HG02840 (cell line): ENCODE measurements at regions not wholly inside any gene's neighbourhood (a gene's known extent, or its start where the extent isn't known, plus 50 kb on each side); places are given as distances from the start of the nearest gene placed in this dataset.

Source experiments
- ATAC-seq: cut with Tn5 transposase; IDR thresholded peaks from one replicate; pipeline ENCODE4 v1.9.1; 2021; ENCODE audit warnings: mild to moderate bottlenecking, moderate library complexity, moderate number of reproducible peaks; ENCODE audit not compliant: unreplicated experiment, low FRiP score

DNA sequence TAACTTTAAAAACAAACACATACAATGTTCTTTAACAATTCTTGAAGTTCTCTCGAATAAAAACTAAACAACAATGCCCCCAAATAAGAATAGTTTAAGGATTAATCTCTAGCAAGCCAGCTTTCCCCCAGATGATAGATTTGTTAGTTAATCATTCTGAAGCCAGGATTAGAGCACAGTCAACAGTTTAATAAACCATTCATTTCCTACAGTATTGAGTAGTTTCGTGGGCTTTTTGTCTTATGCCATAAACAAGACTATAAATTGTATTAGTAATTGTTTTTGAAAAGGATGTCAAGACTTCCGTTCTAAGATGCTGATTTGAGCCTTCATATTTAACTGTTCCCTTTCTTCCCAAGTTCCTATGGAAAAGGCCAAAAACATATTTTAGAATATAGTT lies 136.6 kb downstream of the PIK3R1 start:
- ATAC-seq = no peak

DNA sequence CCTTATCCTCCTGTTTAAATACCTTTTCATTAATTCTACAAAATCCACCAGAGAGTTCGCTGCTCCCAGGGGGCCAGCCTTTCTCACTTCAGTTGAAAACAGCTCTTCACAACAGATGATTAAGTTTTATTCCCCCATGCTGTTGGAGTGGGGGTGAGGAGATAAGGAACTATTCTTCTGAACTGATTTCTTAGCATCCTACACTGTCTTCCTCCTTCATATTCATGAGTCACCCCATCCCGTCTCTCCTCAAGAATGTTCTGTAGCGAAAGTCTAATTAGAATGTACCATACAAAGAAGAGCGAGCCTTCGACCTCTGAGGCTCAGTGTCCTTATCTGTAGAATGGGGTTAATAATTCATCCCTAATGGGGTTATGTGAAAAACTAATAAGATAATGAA lies 138.0 kb downstream of the PIK3R1 start:
- no peak for ATAC-seq

DNA sequence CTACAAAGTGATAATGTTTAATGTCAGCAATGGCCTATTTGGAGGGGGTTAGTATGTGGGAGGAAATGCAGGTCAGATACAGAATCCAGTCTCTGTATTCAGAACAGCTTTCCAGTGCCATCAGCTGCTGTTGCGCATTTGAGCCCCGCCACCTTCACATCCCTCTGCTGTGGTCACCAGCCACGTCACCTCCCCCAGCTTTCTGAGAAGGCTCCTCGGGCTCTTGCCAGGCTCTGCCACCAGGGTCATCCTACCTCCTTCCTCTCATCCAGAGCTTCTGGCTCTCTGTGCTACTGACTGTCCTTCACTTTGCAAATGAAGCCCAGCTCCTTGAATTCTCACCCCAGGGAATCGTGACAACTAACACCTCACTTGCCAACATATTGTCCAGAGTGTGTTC lies 138.8 kb downstream of the PIK3R1 start:
- no peak for ATAC-seq

DNA sequence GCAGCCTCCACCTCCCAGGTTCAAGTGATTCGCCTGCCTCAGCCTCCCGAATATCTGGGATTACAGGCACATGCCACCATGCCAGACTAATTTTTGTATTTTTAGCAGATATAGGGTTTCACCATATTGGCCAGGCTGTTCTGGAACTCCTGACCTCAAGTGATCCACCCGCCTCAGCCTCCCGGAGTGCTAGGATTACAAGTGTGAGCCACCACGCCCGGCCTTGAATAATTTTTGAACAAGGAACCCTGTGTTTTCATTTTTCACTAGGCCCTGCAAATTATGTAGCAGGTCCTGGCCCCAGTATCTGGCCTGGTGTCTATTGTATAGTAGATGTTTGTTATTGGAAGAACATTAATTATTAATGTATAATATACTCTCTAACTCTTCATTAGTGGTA lies 140.7 kb downstream of the PIK3R1 start:
- no peak for ATAC-seq

DNA sequence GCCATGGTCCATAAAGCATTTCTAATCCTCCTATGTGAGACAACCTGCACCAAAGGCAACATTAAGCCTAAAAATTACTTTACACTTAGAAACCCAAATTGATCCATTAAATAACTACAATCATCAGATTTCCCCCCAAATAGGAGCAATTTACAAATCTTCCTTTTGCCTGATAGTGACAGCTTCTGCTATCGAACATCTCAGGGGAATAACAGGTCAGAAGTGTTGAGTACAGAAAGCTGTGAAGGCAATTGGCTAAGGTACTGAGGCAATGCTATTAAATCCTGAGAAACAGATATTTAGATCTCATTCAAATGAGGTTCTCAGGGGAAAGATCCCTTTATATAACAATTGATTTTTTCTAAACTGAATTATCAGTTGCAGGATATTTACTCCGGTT lies 141.1 kb downstream of the PIK3R1 start:
- ATAC-seq = no peak

DNA sequence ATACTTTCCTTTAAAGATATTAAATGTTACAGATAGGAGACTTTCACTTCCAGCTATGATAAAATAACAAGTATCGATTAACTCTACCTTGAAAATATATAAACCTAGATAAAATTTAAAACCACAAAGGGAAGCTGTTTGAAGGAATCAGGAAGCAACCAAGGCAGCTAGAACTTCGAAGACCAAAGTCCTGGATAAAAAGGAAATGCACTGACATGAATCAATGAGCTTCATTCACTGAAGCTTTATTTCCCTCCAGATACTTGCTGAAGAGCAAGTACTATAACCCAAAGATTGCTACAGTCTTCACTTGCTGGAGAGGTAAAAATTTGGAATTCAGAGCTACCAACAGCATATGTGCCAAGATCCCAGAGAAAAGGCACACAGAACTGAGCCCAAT lies 144.1 kb downstream of the PIK3R1 start:
- no peak for ATAC-seq

DNA sequence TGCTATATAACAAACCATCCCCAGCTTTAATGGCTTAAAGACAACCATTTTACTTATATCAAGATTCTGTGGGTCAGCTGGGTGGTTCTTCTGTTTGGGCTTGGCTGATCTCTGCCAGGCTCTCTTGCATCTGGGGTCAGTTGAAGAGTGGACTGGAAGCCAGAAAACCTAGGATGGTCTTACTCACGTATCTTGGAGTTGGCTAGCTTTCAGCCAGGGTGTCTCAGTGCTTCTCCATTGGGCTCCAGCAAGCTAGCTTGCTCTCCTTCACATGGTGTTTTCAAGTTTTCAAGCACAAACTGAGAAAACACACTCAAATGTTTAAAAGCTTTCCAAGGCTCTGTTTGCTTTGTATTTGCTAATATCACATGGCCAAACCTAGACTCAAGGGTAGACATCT lies 146.8 kb downstream of the PIK3R1 start:
- ATAC-seq = no peak

DNA sequence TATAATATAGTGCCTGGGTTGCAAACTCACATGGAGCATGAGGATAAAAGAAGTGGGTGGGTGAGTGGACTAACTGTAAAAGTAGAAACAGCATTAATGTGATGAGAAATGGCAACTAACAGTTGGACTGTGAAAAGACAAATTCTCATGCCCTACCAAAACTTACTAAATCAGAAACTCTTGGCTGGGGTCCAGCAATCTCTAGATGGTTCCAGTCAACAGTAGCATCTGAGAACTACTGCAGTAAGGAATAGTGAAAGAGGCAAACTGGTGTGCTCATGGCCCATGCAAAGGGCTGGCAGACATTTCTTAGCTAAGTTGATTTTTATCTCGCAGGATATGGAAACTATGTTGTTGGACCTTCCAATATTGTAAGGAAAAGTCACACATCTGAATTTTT lies 150.3 kb downstream of the PIK3R1 start:
- ATAC-seq = no peak

DNA sequence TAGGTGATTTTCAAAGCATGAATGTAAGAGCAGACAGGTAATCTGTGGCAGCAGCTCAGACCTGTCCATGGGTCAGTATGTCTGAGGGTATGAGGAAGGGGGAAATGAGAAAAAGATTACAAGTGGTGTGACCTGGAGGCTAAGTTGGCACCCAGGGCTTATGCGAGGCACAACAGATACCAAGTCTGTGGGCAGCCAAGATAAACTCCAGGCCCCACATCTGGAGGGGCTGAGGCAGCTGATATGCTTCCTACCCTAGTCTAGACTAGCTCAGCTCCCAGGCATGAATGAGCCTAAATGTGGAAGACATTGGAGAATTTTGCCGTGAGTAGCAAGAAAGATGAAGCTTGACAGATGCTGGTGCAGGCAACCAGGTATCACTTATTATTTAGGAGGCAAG lies 151.7 kb downstream of the PIK3R1 start:
- no peak for ATAC-seq

DNA sequence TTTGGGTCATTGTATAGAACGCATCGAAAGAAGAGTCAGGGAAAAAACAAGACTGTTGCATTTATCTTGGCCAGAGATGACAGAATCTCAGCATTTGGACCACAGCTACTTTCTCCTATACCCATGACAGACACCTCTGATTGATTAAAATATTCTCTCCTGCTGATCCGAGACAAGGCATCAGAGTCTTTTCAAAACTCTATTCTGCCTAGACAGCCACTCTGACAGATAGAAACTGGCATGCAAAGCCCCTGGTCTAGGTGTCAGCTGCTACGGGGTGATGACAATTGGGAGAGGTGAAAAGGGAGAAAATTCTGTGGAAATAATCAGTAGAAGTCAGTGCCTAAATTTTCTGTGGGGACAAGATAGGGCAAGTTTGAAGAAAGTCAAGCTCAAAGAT lies 152.2 kb downstream of the PIK3R1 start:
- ATAC-seq = no peak

DNA sequence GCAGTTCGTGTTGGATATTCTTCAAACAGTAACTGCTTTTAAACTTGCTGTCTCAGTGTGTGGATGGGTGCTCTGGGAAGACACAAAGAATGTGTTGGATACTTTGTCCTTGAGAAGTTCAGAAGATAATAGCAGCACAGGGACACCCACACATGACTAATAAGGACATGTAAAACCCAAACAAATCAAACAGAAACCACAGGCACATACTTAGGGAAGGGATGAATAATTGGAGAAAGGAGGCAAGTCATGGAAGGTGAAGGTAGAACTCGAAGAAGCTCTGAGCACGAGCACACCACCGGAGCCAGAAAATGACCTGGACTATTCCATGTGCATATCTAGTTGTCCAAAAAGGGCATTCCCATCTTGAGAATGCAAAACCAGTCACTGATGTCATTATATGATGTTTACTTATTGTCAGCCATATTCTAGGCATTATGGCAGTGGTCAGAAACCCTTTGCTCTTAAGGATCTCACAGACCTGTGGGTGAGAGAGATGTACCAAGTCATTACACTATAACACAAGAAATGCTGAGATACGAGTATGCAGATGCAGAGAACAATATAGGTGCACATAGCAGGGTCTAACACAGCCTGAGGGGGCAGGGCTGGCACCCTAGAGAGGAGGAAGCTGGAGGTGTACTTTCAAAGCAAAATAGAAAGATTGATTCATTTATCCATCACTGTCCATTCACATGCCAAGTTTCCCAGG lies 152.9 kb downstream of the PIK3R1 start:
- no peak for ATAC-seq

DNA sequence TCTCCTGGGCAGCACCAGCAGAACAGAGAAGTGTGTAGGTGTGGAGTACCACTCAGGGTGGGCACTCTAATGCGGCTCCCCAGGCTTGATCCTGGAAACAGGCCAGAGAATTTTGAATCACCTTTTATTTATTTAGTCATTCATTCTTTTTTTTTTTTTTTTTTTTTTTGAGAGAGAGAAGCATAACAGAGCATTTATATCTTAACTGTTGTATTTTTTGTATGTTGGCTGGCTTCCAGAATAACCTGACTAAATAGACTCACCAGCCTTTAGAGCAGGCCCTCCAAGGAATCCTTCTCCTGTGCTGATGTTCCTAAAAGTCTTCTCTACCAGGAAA lies 153.4 kb downstream of the PIK3R1 start:
- ATAC-seq = no peak

DNA sequence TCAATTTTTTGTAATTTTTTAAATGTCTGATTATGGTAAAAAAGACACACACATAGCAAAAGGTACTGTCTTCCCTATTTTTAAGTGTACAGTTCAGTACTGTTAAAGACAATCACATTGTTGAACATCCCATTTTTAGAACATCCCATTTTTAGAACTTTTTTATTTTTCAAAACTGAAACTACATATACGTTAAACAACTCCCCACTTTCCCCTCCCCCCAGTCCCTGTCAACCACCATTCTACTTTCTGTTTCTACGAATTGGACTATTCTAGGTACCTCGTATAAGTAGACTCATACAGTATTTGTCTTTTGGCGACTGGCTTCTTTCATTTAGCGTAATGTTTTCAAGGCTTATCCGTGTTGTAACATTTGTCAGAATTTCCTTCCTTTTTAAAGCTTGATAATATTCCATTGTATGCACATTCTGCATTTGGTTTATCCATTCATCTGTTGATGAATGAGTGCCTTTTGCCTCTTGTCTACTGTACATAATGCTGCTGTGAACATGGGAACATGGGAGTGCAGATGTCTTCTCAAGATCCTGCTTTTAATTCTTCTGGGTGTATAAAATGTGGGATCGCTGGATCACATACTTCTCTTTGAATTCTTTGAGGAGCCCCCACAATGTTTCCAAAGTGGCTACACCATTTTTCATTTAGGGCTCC lies 154.0 kb downstream of the PIK3R1 start:
- ATAC-seq = no peak

DNA sequence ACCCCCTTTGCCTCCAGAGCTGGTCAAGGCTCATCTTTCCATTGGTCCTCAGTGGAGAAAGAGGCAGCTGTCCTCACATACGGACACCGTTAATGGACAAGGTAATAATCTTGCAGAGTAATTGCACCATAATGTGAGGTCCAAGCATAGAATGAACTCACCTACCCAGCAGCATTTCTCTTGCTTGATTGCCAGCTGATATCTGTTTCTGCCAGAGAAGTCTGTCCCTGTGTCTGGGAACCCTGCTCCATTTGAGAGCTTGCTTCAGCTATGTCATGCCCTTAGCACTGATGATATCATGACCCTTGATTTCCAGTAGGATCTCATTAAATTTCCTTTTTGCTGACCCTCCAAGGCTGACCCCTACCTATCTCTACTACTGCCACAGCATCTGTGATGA lies 154.6 kb downstream of the PIK3R1 start:
- no peak for ATAC-seq

DNA sequence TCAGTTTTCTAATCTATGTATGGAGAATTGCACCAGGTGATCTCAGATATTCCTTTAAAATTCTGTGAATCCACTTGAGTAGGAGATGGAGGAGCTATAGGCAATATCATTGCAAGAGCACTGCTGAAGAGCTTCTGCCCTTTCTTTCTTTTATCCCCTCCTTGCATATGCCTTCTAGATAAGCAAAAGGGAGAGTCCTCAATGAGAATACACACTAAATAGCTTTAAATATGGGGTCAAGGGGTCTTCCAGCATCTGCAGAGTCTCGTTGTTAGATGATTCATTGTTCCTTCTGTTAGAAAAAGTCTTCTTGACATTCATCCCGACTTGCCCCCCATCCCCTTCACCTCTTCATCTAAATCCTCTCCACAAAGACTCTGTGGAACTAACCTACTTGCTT lies 156.1 kb downstream of the PIK3R1 start:
- ATAC-seq = no peak

DNA sequence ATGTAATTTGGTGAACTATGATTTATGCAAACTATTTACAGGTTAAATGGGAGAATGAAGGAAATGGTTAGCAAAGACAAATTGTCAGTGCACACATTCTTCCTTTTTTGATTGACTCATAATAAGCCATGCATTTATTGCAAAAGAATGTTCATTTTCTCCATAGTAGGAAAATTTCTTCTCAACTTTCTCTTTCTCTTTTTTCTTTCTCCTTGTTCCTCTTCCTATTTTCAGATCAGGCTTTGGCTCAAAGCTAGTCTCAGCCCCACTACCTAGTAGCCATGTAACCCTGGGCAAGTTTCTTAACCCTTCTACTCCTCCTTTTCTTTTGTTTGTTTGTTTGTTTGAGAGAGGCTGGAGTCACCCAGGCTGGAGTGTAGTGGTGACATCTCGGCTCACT lies 156.6 kb downstream of the PIK3R1 start:
- no peak for ATAC-seq

DNA sequence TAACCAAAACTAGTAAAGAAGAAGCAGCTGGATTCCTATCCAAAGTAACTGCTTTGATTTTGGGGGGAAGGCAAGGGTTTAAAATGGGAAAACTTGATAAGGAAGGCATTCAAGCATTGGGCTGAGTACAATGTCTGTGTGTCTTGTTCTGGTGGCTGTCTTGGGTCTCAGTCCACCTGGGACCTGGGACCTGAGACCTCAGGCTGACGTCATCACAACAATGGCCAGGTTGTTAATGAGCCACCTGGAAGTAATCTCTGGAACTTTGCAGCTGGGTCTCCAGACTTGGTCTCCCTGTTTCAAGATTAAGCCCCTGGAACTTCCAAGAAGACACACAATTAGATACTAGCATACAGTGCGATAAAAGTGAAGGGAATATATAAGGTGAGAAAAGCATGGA lies 157.5 kb downstream of the PIK3R1 start:
- no peak for ATAC-seq

DNA sequence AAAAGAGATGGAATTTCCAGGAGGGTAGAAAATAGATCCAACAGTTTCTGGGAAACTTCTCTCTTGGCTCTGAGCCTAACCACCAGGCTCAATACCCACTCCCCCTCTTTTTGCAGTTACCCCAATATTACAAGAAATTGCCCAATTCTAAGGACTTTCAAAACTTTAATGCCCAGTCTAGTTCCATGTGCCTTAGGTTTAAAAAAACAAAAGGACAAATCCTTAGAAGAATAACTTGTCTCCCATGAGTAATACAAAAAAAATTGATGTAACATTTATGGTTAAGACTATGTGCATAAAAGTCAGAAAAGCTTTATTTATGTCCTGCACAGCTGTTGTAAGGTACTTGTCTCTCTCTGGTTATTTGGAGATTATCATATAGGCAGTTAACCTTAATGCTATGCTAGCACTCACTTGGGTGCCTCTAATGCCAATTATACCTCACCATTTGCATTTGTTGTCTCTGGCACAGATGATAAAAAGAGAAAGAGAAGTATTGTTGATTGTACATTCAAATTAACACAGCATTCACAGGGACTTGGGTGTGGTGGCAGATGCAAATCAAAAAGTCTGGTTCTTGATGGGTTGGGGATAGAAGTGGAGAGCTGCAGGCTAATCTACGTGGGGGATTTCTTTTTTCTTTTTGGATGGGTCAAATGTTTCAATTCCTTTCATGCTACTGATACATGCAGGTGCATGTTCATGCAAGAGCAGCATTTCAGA lies 159.4 kb downstream of the PIK3R1 start:
- peak; percentile 43 for ATAC-seq

DNA sequence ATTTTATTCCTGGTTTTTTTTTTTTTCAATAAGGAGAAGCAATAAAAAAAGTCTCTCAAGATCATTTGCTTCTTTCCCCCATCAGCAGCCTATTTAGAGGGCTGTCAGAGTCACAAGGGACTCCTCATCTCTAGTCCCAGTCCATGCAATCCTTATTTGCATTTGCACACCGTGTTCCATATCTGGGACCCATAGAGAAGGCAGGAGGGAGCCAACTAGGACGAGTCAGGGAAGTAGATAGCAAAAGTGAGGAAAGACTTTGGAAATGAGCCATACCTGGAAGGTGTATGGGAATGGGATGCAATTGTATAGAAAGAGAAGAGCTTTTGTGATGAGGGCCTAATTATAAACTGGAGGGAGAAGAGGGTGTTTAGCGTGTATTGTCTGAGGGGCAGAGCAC lies 160.0 kb downstream of the PIK3R1 start:
- ATAC-seq = no peak

DNA sequence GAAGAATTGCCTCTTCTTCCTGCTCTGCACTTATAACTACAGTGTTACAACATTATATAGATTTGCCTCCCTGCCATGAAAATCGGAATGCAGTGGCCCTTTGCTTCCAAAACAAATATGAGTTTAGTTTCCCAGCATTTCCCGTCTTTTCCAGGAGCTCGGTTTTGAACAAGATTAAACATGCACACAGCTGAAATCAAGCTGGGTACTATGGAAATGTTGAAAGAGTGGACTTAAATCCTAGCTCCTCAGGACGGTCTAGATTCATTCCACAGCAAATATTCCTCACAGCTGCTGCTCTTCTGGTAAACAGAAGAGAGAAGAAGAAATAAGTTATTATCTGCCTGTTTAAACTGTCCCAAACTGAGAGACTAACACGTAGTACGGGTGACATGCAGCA lies 161.4 kb downstream of the PIK3R1 start:
- no peak for ATAC-seq

DNA sequence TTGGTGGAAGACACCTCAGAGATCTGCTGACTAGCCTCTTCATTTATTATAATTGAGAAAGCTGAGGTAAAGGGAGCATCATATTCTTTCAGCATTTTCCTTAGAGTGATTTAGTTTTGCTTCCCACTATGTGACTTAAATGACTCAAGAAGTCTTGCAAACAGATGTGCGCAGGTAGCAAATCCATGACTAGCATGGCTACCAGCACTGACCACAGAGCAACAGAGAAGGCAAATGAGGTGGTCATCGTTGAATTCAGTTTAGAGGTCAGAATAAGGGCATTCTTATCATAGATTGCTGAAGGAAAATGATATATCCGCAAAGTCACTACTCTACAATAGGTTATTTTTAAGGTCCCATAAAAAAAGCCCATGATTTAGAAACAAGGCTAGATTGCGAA lies 162.2 kb downstream of the PIK3R1 start:
- no peak for ATAC-seq
